Heart right ventricle (tissue), 16 donors: ENCODE measurements at regions not wholly inside any gene's neighbourhood (a gene's known extent, or its start where the extent isn't known, plus 50 kb on each side); places are given as distances from the start of the nearest gene placed in this dataset.
"Not testable (repeated sequence)": the region's sequence is repeated elsewhere in the genome, so short reads cannot be mapped to it uniquely, and the experiment has no call there.

Experiments used
- ATAC-seq, 8 donors: fragments of 200-7000 bp; cut with Tn5 transposase; one replicate each; pipeline ENCODE4 v1.9.1; 2020; ENCODE audit warnings: mild to moderate bottlenecking in 8 of 8, moderate library complexity in 8 of 8, moderate number of reproducible peaks in 1 of 8
- DNase-seq, 2 donors: peaks; one replicate each; pipeline ENCODE4 v3.0.0-alpha.2; 2020
- H3K27ac ChIP-seq, 10 donors: fragments of 200-600 bp; sonication (generic) in 2 of 10; one replicate each; pipeline versions ENCODE4 v1.5.0 to v1.8.0; 2020 to 2022; ENCODE audit warnings: mild to moderate bottlenecking in 3 of 10
- H3K27me3 ChIP-seq, 7 donors: fragments of 200-600 bp; one replicate each; pipeline ENCODE4 v1.8.0; 2021 to 2022; ENCODE audit warnings: mild to moderate bottlenecking in 2 of 7
- H3K36me3 ChIP-seq, 9 donors: fragments of 200-600 bp; sonication (generic) in 1 of 9; one replicate each; pipeline versions ENCODE4 v1.5.0 to v1.8.0; 2020 to 2022; ENCODE audit warnings: mild to moderate bottlenecking in 2 of 9
- H3K4me1 ChIP-seq, 9 donors: fragments of 200-600 bp; sonication (generic) in 1 of 9; one replicate each; pipeline versions ENCODE4 v1.5.0 to v1.8.0; 2020 to 2022; ENCODE audit warnings: mild to moderate bottlenecking in 4 of 9
- H3K4me3 ChIP-seq, 10 donors: fragments of 200-600 bp; sonication (generic) in 2 of 10; one replicate each; pipeline versions ENCODE4 v1.5.0 to v1.8.0; 2020 to 2022; ENCODE audit warnings: mild to moderate bottlenecking in 7 of 10, moderate library complexity in 2 of 10
- H3K9me3 ChIP-seq, 11 donors: fragments of 200-600 bp in 10 of 11; sonication (generic) in 2 of 11; one replicate each; pipeline versions ENCODE4 v1.5.0 to v1.8.0; 2013 to 2022; ENCODE audit warnings: mild to moderate bottlenecking in 2 of 11, control low read depth in 1 of 11, moderate library complexity in 1 of 11
- WGBS, 2 donors: extraction: QIAGEN DNeasy Blood & Tissue Kit; methylation state at CpG; one replicate each; pipeline ENCODE4 v1.1.7; 2013; ENCODE audit warnings: inconsistent platforms in 1 of 2; 5-methylcytosine and 5-hydroxymethylcytosine counted together
- intact Hi-C, 10 donors: fragments of 100-400 bp; cut with DNase I; formaldehyde crosslinking; loops; one replicate each; pipeline versions ENCODE4 v1.11.1 to v1.14.2; 2022
- TF ChIP-seq, protein P1 (sequence below), 9 donors: fragments of 200-600 bp; sonication (generic) in 2 of 9; IDR thresholded peaks; one replicate each; pipeline versions ENCODE4 v1.5.0 to v1.8.0; 2021 to 2022; ENCODE audit warnings: antibody characterized with exemption in 9 of 9, mild to moderate bottlenecking in 5 of 9, moderate library complexity in 1 of 9
- donor health status: Arrhythmogenic right ventricular cardiomyopathy.
- donor health status: ischemic (EF 13 %, LVEDD 7.1; RV severe dilation, severe dysfunction).
- donor health status: healthy with polysubstance abuse.
- donor health status: DM: no; HTN: yes; CAD: no.
- donor health status: DM: no; HTN: no; CAD: no.
- donor health status: ischemic (EF 25% LVEDD 6.9; RV normal size, moderate dysfunction).
- donor health status: ischemic (EF 25% LVEDD 5.7; RV mildly dilated, moderate dysfunction).
- donor health status: healthy.
- donor health status: DM: yes; HTN: yes; CAD: no.
- donor health status: Ischemic cardiomyopathy.
- donor health status: ischemic (EF 35%, LVEDD 5.7; RV mildly dilated, moderate dysfunction).
- donor health status: nonischemic (EF 11% LVEDD 7.7; RV severe dilation, severe dysfunction).
- donor health status: DM: yes; HTN: yes; CAD: no.
- donor health status: PGD.
- donor health status: ischemic (EF 29% LVEDD 5.4; RV normal size, mild dysfunction).
- donor health status: nonischemic (EF 23%, LVEDD 6.1; RV moderate dilation, normal function).

DNA sequence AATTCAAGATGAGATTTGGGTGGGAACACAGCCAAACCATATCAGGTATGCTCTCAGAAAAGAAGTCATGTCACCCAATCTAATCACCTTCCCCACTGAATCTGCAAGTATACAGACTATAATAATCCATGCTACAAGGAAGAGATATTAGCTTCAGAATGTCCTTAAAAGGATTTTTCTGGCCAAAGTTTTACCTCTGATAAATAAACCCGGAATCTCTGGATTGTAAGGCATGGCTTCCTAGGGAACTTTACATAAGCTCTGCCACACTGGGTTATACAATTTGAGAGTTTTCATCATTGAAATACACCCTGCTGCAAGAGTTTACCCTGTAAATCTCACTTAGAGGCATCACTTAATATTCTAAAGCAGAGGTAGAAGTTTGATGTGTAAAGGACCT is 330.5 kb upstream of the KCNMB2 start:
- no peak overlapping the region for H3K4me3 ChIP-seq
- whole genome bisulfite sequencing, 2 donors: 83 to 86% methylated on average over 1 of the region's 1 CpG
- TF ChIP-seq, protein P1, sequence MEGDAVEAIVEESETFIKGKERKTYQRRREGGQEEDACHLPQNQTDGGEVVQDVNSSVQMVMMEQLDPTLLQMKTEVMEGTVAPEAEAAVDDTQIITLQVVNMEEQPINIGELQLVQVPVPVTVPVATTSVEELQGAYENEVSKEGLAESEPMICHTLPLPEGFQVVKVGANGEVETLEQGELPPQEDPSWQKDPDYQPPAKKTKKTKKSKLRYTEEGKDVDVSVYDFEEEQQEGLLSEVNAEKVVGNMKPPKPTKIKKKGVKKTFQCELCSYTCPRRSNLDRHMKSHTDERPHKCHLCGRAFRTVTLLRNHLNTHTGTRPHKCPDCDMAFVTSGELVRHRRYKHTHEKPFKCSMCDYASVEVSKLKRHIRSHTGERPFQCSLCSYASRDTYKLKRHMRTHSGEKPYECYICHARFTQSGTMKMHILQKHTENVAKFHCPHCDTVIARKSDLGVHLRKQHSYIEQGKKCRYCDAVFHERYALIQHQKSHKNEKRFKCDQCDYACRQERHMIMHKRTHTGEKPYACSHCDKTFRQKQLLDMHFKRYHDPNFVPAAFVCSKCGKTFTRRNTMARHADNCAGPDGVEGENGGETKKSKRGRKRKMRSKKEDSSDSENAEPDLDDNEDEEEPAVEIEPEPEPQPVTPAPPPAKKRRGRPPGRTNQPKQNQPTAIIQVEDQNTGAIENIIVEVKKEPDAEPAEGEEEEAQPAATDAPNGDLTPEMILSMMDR (IDR thresholded peaks at IDR 0.05): no peak
- ATAC-seq (no peak), DNase-seq (no peak)
- H3K9me3 ChIP-seq: no peaks in the 10 kb centered on the region
- H3K4me1 ChIP-seq: peaks cover 0 to 25% (median 19%) of the 10 kb centered on the region in 9 donors
- intact Hi-C loops: no loop called here
- no peaks in the 10 kb centered on the region for H3K27me3 ChIP-seq
- H3K36me3 ChIP-seq: no peaks in the 10 kb centered on the region
- H3K27ac ChIP-seq: no peak overlapping the region

DNA sequence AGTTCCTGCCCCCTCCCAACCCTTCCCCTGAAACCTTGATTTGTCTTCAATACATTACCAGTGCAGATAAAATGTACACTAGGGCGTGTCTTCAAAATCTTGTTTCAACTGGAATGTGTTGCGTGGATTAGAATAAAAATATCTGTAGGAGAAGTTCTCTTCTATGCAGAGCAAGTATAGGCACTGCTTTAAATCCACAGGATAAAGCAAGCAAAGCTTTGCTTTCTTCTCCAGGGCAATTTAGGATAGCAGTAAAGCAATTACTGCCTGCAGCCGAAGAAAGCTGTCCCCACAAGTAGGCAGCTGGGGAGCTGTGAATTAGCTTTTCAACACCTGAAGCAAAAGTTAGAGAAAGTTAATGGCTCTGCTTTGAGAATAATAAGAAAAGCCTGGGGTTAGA is 329.7 kb upstream of the KCNMB2 start:
- H3K4me3 ChIP-seq: no peak overlapping the region
- ATAC-seq (no peak), DNase-seq (no peak)
- peaks cover 0 to 24% (median 16%) of the 10 kb centered on the region in 9 donors for H3K4me1 ChIP-seq
- TF ChIP-seq, protein P1 (IDR thresholded peaks at IDR 0.05): no peak
- intact Hi-C loops: no loop called here
- no peaks in the 10 kb centered on the region for H3K36me3 ChIP-seq
- no peaks in the 10 kb centered on the region for H3K27me3 ChIP-seq
- H3K9me3 ChIP-seq: no peaks in the 10 kb centered on the region
- no peak overlapping the region for H3K27ac ChIP-seq
- 87 to 89% methylated on average over 3 of the region's 3 CpGs for WGBS, 2 donors

DNA sequence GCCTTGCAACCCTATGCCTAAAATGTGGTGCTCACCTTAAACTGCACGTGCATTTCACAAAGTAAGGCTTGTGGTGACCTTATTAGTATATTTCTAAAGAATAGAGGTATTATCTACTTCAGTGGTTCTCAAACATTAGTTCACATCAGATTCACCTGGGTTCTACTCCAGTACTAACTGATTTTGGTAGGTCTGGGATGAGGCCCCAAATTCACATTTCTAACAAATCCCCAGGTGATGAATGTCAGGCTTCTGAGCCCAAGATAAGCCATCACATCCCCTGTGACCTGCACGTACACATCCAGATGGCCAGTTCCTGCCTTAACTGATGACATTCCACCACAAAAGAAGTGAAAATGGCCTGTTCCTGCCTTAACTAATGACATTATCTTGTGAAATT is 329.1 kb upstream of the KCNMB2 start:
- 86 to 92% methylated on average over 2 of the region's 2 CpGs for WGBS, 2 donors
- H3K36me3 ChIP-seq, DNase-seq, H3K27me3 ChIP-seq, H3K9me3 ChIP-seq, ATAC-seq, H3K4me3 ChIP-seq, intact Hi-C loops, H3K27ac ChIP-seq: not testable (repeated sequence)
- H3K4me1 ChIP-seq: peaks cover 0 to 18% (median 12%) of the 10 kb centered on the region in 9 donors

DNA sequence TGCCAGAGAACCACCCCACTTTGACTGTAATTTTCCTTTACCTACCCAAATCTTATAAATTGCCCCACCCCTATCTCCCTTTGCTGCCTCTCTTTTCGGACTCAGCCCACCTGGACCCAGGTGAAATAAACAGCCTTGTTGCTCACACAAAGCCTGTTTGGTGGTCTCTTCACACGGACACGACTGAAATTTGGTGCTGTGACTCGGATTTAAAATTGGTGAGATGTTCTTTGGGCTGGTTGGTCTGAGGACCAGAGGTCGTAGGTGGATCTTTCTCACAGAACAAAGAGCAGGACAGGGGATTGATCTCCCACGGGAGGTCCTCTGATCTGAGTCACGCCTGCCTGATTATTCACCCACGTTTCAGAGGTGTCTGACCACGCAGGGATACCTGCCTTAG is 328.6 kb upstream of the KCNMB2 start:
- ATAC-seq, H3K27me3 ChIP-seq, H3K9me3 ChIP-seq, DNase-seq, H3K27ac ChIP-seq, H3K4me3 ChIP-seq, H3K36me3 ChIP-seq, intact Hi-C loops: not testable (repeated sequence)
- WGBS, 2 donors: 91 to 92% methylated on average over 9 of the region's 9 CpGs
- peaks cover 0 to 13% (median 11%) of the 10 kb centered on the region in 9 donors for H3K4me1 ChIP-seq

DNA sequence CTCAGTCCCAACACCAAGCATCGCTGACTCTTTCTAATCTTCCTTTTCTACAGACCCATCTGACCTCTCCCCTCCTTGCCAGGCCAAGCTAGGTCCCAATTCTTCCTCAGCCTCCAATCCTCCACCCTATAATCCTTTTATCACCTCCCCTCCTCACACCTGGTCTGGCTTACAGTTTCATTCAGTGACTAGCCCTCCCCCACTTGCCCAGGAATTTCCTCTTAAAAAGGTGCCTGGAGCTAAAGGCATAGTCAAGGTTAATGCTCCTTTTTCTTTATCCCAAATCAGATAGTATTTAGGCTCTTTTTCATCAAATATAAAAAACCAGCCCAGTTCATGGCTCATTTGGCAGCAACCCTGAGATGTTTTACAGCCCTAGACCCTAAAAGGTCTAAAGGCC is 327.1 kb upstream of the KCNMB2 start:
- DNase-seq, H3K9me3 ChIP-seq, H3K4me3 ChIP-seq, ATAC-seq, intact Hi-C loops, H3K27ac ChIP-seq, H3K27me3 ChIP-seq, H3K36me3 ChIP-seq, H3K4me1 ChIP-seq: not testable (repeated sequence)
- 100% methylated on average over 1 of the region's 1 CpG for WGBS, 2 donors

DNA sequence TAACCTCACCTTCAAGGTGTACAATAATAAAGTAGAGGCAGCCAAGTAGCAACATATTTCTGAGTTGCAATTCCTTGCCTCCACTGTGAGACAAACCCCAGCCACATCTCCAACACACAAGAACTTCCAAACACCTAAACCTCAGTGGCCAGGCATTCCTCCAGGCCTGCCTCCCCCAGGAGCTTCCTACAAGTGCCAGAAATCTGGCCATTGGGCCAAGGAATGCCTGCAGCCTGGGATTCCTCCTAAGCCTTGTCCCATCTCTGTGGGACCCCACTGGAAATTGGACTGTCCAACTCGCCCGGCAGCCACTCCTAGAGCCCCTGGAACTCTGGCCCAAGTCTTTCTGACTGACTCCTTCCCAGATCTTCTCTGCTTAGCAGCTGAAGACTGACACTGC is 326.6 kb upstream of the KCNMB2 start:
- H3K27ac ChIP-seq, DNase-seq, intact Hi-C loops, H3K4me3 ChIP-seq, ATAC-seq, H3K27me3 ChIP-seq, H3K9me3 ChIP-seq, H3K36me3 ChIP-seq, H3K4me1 ChIP-seq: not testable (repeated sequence)
- WGBS, 2 donors: 93 to 97% methylated on average over 2 of the region's 2 CpGs

DNA sequence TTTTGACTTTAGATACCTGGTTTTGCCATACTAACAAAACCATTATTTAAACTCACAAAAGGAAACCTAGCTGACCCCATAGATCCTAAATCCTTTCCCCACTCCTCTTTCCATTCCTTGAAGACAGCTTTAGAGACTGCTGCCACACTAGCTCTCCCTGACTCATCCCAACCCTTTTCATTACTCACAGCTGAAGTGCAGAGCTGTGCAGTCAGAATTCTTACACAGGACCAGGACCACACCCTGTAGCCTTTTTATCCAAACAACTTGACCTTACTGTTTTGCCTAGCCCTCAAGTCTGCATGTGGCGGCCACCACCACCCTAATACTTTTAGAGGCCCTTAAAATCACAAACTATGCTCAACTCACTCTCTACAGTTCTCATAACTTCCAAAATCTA is 325.1 kb upstream of the KCNMB2 start:
- H3K36me3 ChIP-seq, H3K9me3 ChIP-seq, DNase-seq, H3K4me1 ChIP-seq, H3K27me3 ChIP-seq, H3K27ac ChIP-seq, ATAC-seq, H3K4me3 ChIP-seq, intact Hi-C loops: not testable (repeated sequence)
- WGBS, 2 donors: 96 to 97% methylated on average over 1 of the region's 1 CpG
